IPS-15b (cell line): ENCODE measurements at regions not wholly inside any gene's neighbourhood (a gene's known extent, or its start where the extent isn't known, plus 50 kb on each side); places are given as distances from the start of the nearest gene placed in this dataset.
"Not testable (repeated sequence)": the region's sequence is repeated elsewhere in the genome, so short reads cannot be mapped to it uniquely, and the experiment has no call there.

Experiments used
- H3K27me3 ChIP-seq: one replicate; pipeline ENCODE4 v1.6.1; 2013; ENCODE audit warnings: low read length; ENCODE audit not compliant: control insufficient read depth, insufficient read depth
- H3K36me3 ChIP-seq: one replicate; pipeline ENCODE4 v1.6.1; 2013; ENCODE audit warnings: low read length; ENCODE audit not compliant: control insufficient read depth, insufficient read depth
- H3K4me1 ChIP-seq: one replicate; pipeline ENCODE4 v1.6.1; 2013; ENCODE audit warnings: mild to moderate bottlenecking, low read length; ENCODE audit not compliant: control insufficient read depth, insufficient read depth
- H3K4me3 ChIP-seq: one replicate; pipeline ENCODE4 v1.5.1; 2013; ENCODE audit warnings: low read depth, low read length
- H3K9ac ChIP-seq: one replicate; pipeline ENCODE4 v1.6.1; 2013; ENCODE audit warnings: low read depth, mild to moderate bottlenecking, low read length
- H3K9me3 ChIP-seq: one replicate; pipeline ENCODE4 v1.6.1; 2013; ENCODE audit warnings: mild to moderate bottlenecking, low read length; ENCODE audit not compliant: control insufficient read depth, insufficient read depth

GRCh38 chr4:169846396-169846795 is 88.7 kb upstream of the HPF1 start:
- H3K27me3 ChIP-seq: no peaks in the 10 kb centered on the region
- no peak overlapping the region for H3K4me3 ChIP-seq
- peaks cover 3% of the 10 kb centered on the region for H3K4me1 ChIP-seq
- no peaks in the 10 kb centered on the region for H3K9me3 ChIP-seq
- no peaks in the 10 kb centered on the region for H3K36me3 ChIP-seq
- no peak overlapping the region for H3K9ac ChIP-seq

GRCh38 chr4:169841776-169842175 is 84.0 kb upstream of the HPF1 start:
- H3K36me3 ChIP-seq: no peaks in the 10 kb centered on the region
- no peaks in the 10 kb centered on the region for H3K9me3 ChIP-seq
- no peaks in the 10 kb centered on the region for H3K27me3 ChIP-seq
- H3K4me1 ChIP-seq: peaks cover 3% of the 10 kb centered on the region
- no peak overlapping the region for H3K9ac ChIP-seq
- H3K4me3 ChIP-seq: no peak overlapping the region

- H3K27me3 ChIP-seq: no peaks in the 10 kb centered on the region
- H3K9me3 ChIP-seq: no peaks in the 10 kb centered on the region
- H3K4me1 ChIP-seq: peaks cover 3% of the 10 kb centered on the region
- H3K4me3 ChIP-seq: no peak overlapping the region
- H3K36me3 ChIP-seq: no peaks in the 10 kb centered on the region
- H3K9ac ChIP-seq: no peak overlapping the region
Observed at GRCh38 chr4:169840554-169840953, 82.8 kb upstream of the HPF1 start.

GRCh38 chr4:169828329-169828728 is 70.6 kb upstream of the HPF1 start:
- H3K4me3 ChIP-seq, H3K9me3 ChIP-seq, H3K4me1 ChIP-seq, H3K9ac ChIP-seq, H3K27me3 ChIP-seq, H3K36me3 ChIP-seq: not testable (repeated sequence)

GRCh38 chr4:169826634-169827187 is 69.0 kb upstream of the HPF1 start:
- Histone ChIP-seq H3K36me3 (no peaks in the 10 kb centered on the region), H3K4me3 (no peak overlapping the region), H3K4me1 (no peaks in the 10 kb centered on the region), H3K9ac (no peak overlapping the region), H3K9me3 (no peaks in the 10 kb centered on the region), H3K27me3 (no peaks in the 10 kb centered on the region)

GRCh38 chr4:169823685-169824084 is 65.9 kb upstream of the HPF1 start:
- H3K9me3 ChIP-seq: no peaks in the 10 kb centered on the region
- no peak overlapping the region for H3K9ac ChIP-seq
- H3K27me3 ChIP-seq: no peaks in the 10 kb centered on the region
- no peak overlapping the region for H3K4me3 ChIP-seq
- no peaks in the 10 kb centered on the region for H3K36me3 ChIP-seq
- H3K4me1 ChIP-seq: no peaks in the 10 kb centered on the region

GRCh38 chr4:169821402-169821801 is 63.7 kb upstream of the HPF1 start:
- no peaks in the 10 kb centered on the region for H3K36me3 ChIP-seq

GRCh38 chr4:169818063-169818679 is 60.4 kb upstream of the HPF1 start:
- H3K9ac ChIP-seq: no peak overlapping the region
- no peak overlapping the region for H3K4me3 ChIP-seq
- H3K27me3 ChIP-seq: no peaks in the 10 kb centered on the region
- no peaks in the 10 kb centered on the region for H3K9me3 ChIP-seq
- H3K36me3 ChIP-seq: no peaks in the 10 kb centered on the region
- no peaks in the 10 kb centered on the region for H3K4me1 ChIP-seq

More at GRCh38 chr4:169821402-169821801, 63.7 kb upstream of the HPF1 start:
- Histone ChIP-seq H3K4me3 (no peak overlapping the region), H3K9ac (no peak overlapping the region), H3K9me3 (no peaks in the 10 kb centered on the region), H3K4me1 (no peaks in the 10 kb centered on the region), H3K27me3 (no peaks in the 10 kb centered on the region)

- Histone ChIP-seq H3K27me3 (no peaks in the 10 kb centered on the region), H3K4me3 (no peak overlapping the region), H3K4me1 (no peaks in the 10 kb centered on the region), H3K9me3 (no peaks in the 10 kb centered on the region), H3K36me3 (no peaks in the 10 kb centered on the region), H3K9ac (no peak overlapping the region)
Observed at GRCh38 chr4:169815606-169816005, 57.9 kb upstream of the HPF1 start.

- H3K9ac ChIP-seq: no peak overlapping the region
- H3K36me3 ChIP-seq: no peaks in the 10 kb centered on the region
- no peaks in the 10 kb centered on the region for H3K27me3 ChIP-seq
- no peak overlapping the region for H3K4me3 ChIP-seq
- H3K9me3 ChIP-seq: no peaks in the 10 kb centered on the region
- H3K4me1 ChIP-seq: no peaks in the 10 kb centered on the region
Observed at GRCh38 chr4:169811476-169811875, 53.7 kb upstream of the HPF1 start.

- Histone ChIP-seq H3K27me3 (no peaks in the 10 kb centered on the region), H3K36me3 (no peaks in the 10 kb centered on the region), H3K4me1 (no peaks in the 10 kb centered on the region), H3K4me3 (no peak overlapping the region), H3K9ac (no peak overlapping the region), H3K9me3 (no peaks in the 10 kb centered on the region)
Observed at GRCh38 chr4:169810325-169811323, 52.9 kb upstream of the HPF1 start.
